C4-2B (cell line): ENCODE measurements at regions not wholly inside any gene's neighbourhood (a gene's known extent, or its start where the extent isn't known, plus 50 kb on each side); places are given as distances from the start of the nearest gene placed in this dataset.
"Not testable (repeated sequence)": the region's sequence is repeated elsewhere in the genome, so short reads cannot be mapped to it uniquely, and the experiment has no call there.

ENCODE experiments used
- ZFX ChIP-seq: fragments of 450-650 bp; IDR thresholded peaks from 2 replicates; pipeline ENCODE4 v1.6.1; 2017
- TF ChIP-seq, protein P1 (sequence below): fragments of 450-650 bp; conservative IDR thresholded peaks from 2 replicates; pipeline ENCODE4 v1.5.1; 2017; ENCODE audit warnings: mild to moderate bottlenecking

DNA sequence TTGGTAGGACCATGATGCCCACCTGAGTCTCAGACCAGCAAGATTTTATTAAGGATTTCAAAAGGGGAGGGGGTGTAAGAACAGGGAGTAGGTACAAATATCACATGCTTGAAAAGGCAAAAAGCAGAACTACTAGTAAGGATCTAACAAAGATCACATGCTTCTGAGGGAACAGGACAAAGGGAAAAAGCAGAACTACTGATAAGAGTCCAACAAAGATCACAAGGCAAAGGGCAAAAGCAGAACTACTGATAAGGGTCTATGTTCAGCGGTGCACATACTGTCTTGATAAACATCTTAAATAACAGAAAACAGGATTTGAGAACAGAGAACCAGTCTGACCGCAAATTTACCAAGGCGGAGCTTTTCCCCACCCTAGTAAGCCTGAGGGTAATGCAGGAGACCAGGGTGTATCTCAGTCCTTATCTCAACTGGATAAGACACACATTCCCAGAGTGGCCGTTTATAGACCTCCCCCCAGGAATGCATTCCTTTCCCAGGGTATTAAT, 573.0 kb upstream of the CPXCR1 start:
- TF ChIP-seq, protein P1, sequence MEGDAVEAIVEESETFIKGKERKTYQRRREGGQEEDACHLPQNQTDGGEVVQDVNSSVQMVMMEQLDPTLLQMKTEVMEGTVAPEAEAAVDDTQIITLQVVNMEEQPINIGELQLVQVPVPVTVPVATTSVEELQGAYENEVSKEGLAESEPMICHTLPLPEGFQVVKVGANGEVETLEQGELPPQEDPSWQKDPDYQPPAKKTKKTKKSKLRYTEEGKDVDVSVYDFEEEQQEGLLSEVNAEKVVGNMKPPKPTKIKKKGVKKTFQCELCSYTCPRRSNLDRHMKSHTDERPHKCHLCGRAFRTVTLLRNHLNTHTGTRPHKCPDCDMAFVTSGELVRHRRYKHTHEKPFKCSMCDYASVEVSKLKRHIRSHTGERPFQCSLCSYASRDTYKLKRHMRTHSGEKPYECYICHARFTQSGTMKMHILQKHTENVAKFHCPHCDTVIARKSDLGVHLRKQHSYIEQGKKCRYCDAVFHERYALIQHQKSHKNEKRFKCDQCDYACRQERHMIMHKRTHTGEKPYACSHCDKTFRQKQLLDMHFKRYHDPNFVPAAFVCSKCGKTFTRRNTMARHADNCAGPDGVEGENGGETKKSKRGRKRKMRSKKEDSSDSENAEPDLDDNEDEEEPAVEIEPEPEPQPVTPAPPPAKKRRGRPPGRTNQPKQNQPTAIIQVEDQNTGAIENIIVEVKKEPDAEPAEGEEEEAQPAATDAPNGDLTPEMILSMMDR, result not testable (repeated sequence)
- not testable (repeated sequence) for TF ChIP-seq ZFX
